H1 (cell line): ENCODE measurements at regions not wholly inside any gene's neighbourhood (a gene's known extent, or its start where the extent isn't known, plus 50 kb on each side); places are given as distances from the start of the nearest gene placed in this dataset.

Experiments used
- BRCA1 ChIP-seq: IDR thresholded peaks from 2 replicates; pipeline ENCODE4 v1.6.1; 2012; ENCODE audit warnings: low read depth, low read length, improper control_type of control experiment
- CTCF ChIP-seq, 3 experiments: IDR thresholded peaks; 1 replicate in 2 of 3; 2 replicates in 1 of 3; pipeline versions ENCODE4 v1.5.1 to v1.6.1; 2011; ENCODE audit warnings: low read length in 3 of 3, mild to moderate bottlenecking in 3 of 3, inconsistent platforms in 2 of 3, low read depth in 1 of 3, moderate library complexity in 1 of 3; ENCODE audit not compliant: insufficient read depth in 1 of 3; ENCODE audit errors: control extremely low read depth in 1 of 3
- EZH2 ChIP-seq: fragments of 200-600 bp; sonication (generic); IDR thresholded peaks from 2 replicates; pipeline ENCODE4 v1.7.1; 2012; ENCODE audit warnings: low read depth, mild to moderate bottlenecking, moderate library complexity, low read length, inconsistent platforms; ENCODE audit not compliant: severe bottlenecking
- POLR2A ChIP-seq, 2 experiments: IDR thresholded peaks; 1 replicate in 1 of 2; 2 replicates in 1 of 2; pipeline ENCODE4 v1.6.1; 2011; ENCODE audit warnings: low read depth in 2 of 2, low read length in 2 of 2, mild to moderate bottlenecking in 2 of 2; ENCODE audit errors: control extremely low read depth in 1 of 2
- RAD21 ChIP-seq, 2 experiments: IDR thresholded peaks in 1 of 2; conservative IDR thresholded peaks in 1 of 2; 2 replicates each; pipeline ENCODE4 v1.6.1; 2011; ENCODE audit warnings: low read depth in 2 of 2, low read length in 2 of 2, improper control_type of control experiment in 1 of 2, inconsistent platforms in 1 of 2, mild to moderate bottlenecking in 1 of 2, moderate library complexity in 1 of 2
- SP1 ChIP-seq: IDR thresholded peaks from 2 replicates; pipeline ENCODE4 v1.6.1; 2011; ENCODE audit warnings: low read depth, low read length

- TF ChIP-seq CTCF (IDR thresholded peaks at IDR 0.05; ENCODE audit: control extremely low read depth in 1 of 3, insufficient read depth in 1 of 3, low read depth in 1 of 3, low read length in 3 of 3) (no peak), POLR2A (IDR thresholded peaks at IDR 0.05; ENCODE audit: control extremely low read depth in 1 of 2, low read depth in 2 of 2, low read length in 2 of 2) (no peak), EZH2 (no peak), RAD21 (IDR thresholded peaks at IDR 0.05 in 1 of 2, conservative IDR thresholded peaks at IDR 0.05 in 1 of 2; ENCODE audit: low read depth in 2 of 2, low read length in 2 of 2) (no peak), BRCA1 (no peak), SP1 (no peak)
Measured at GRCh38 chr12:87509237-87509820, 519.9 kb downstream of the C12orf50 start.
